Upper lobe of left lung (tissue), 4 donors: ENCODE measurements at regions not wholly inside any gene's neighbourhood (a gene's known extent, or its start where the extent isn't known, plus 50 kb on each side); places are given as distances from the start of the nearest gene placed in this dataset.

Experiments
- CTCF ChIP-seq, 6 experiments: fragments of 450-650 bp in 4 of 6; fragments of 200-600 bp in 2 of 6; sonication (generic) in 2 of 6; IDR thresholded peaks; one replicate each; pipeline ENCODE4 v1.5.1; 2016 to 2019; ENCODE audit warnings: antibody characterized with exemption in 6 of 6
- POLR2A ChIP-seq, 4 donors: fragments of 450-650 bp; IDR thresholded peaks; one replicate each; pipeline ENCODE4 v1.5.1; 2016 to 2017; ENCODE audit warnings: antibody characterized with exemption in 4 of 4, mild to moderate bottlenecking in 2 of 4

- TF ChIP-seq CTCF (IDR thresholded peaks at IDR 0.05) (no peak), POLR2A (IDR thresholded peaks at IDR 0.05) (no peak)
Observed at GRCh38 chr4:100938698-100939097, 408.6 kb downstream of the PPP3CA start.
